ENCODE measurements at regions not wholly inside any gene's neighbourhood (a gene's known extent, or its start where the extent isn't known, plus 50 kb on each side); places are given as distances from the start of the nearest gene placed in this dataset.

DNA sequence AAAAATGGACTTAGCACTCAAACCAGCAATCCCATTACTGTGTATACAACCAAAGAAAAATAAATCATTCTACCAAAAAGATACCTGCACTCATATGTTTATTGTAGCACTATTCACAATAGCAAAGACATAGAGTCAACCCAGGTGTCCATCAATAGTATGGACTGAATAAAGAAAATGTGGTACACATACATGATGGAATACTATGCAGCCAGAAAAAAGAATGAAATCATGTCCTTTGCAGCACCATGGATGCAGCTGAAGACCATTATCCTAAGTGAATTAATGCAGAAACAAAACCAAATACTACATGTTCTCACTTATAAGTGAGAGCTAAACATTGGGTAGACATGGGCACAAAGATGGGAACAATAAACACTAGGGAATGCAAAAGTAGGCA lies 236.8 kb upstream of the POU5F2 start (continued):
- no peak for TF ChIP-seq YY1 (IDR thresholded peaks at IDR 0.05; ENCODE audit: low read depth, low read length)
- TF ChIP-seq, protein P1, sequence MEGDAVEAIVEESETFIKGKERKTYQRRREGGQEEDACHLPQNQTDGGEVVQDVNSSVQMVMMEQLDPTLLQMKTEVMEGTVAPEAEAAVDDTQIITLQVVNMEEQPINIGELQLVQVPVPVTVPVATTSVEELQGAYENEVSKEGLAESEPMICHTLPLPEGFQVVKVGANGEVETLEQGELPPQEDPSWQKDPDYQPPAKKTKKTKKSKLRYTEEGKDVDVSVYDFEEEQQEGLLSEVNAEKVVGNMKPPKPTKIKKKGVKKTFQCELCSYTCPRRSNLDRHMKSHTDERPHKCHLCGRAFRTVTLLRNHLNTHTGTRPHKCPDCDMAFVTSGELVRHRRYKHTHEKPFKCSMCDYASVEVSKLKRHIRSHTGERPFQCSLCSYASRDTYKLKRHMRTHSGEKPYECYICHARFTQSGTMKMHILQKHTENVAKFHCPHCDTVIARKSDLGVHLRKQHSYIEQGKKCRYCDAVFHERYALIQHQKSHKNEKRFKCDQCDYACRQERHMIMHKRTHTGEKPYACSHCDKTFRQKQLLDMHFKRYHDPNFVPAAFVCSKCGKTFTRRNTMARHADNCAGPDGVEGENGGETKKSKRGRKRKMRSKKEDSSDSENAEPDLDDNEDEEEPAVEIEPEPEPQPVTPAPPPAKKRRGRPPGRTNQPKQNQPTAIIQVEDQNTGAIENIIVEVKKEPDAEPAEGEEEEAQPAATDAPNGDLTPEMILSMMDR (IDR thresholded peaks at IDR 0.05; ENCODE audit: control extremely low read depth in 1 of 3, insufficient read depth in 1 of 3, low read depth in 1 of 3, low read length in 3 of 3) = no peak
- TF ChIP-seq CREB1 (IDR thresholded peaks at IDR 0.05) = no peak

All from H1 (cell line).